HG03520 (cell line): ENCODE measurements at regions not wholly inside any gene's neighbourhood (a gene's known extent, or its start where the extent isn't known, plus 50 kb on each side); places are given as distances from the start of the nearest gene placed in this dataset.
"Not testable (repeated sequence)": the region's sequence is repeated elsewhere in the genome, so short reads cannot be mapped to it uniquely, and the experiment has no call there.

ENCODE experiments used
- ATAC-seq: cut with Tn5 transposase; IDR thresholded peaks from one replicate; pipeline ENCODE4 v1.9.1; 2021; ENCODE audit warnings: mild to moderate bottlenecking, moderate library complexity; ENCODE audit not compliant: unreplicated experiment

- no peak for ATAC-seq
Measured at GRCh38 chr14:77985211-77985615, 185.0 kb upstream of the NRXN3 start.

- ATAC-seq, result no peak
Measured at GRCh38 chr14:77986773-77987172, 183.4 kb upstream of the NRXN3 start.

- ATAC-seq, result no peak
Measured at GRCh38 chr14:77988096-77988870, 181.9 kb upstream of the NRXN3 start.

- no peak for ATAC-seq
Measured at GRCh38 chr14:77988970-77989369, 181.2 kb upstream of the NRXN3 start.

GRCh38 chr14:77989441-77989991 is 180.7 kb upstream of the NRXN3 start:
- ATAC-seq, result no peak

GRCh38 chr14:77990337-77990736 is 179.8 kb upstream of the NRXN3 start:
- no peak for ATAC-seq

GRCh38 chr14:77991128-77991772 is 178.9 kb upstream of the NRXN3 start:
- ATAC-seq, result no peak

- ATAC-seq, result peak; percentile 89
Measured at GRCh38 chr14:78005325-78005724, 164.8 kb upstream of the NRXN3 start.

- no peak for ATAC-seq
Measured at GRCh38 chr14:78007160-78007559, 163.0 kb upstream of the NRXN3 start.

GRCh38 chr14:78010688-78011087 is 159.5 kb upstream of the NRXN3 start:
- ATAC-seq, result no peak

GRCh38 chr14:78013911-78014310 is 156.3 kb upstream of the NRXN3 start:
- ATAC-seq, result not testable (repeated sequence)

- no peak for ATAC-seq
Measured at GRCh38 chr14:78016532-78016931, 153.6 kb upstream of the NRXN3 start.

- ATAC-seq, result no peak
Measured at GRCh38 chr14:78018283-78018682, 151.9 kb upstream of the NRXN3 start.

GRCh38 chr14:78022059-78022458 is 148.1 kb upstream of the NRXN3 start:
- ATAC-seq, result peak; percentile 84

GRCh38 chr14:78023112-78023511 is 147.1 kb upstream of the NRXN3 start:
- no peak for ATAC-seq

- ATAC-seq, result no peak
Measured at GRCh38 chr14:78028471-78028870, 141.7 kb upstream of the NRXN3 start.

GRCh38 chr14:78029601-78030372 is 140.4 kb upstream of the NRXN3 start:
- ATAC-seq, result no peak

GRCh38 chr14:78043349-78043748 is 126.8 kb upstream of the NRXN3 start:
- ATAC-seq, result no peak

GRCh38 chr14:78048120-78048519 is 122.1 kb upstream of the NRXN3 start:
- no peak for ATAC-seq

- ATAC-seq, result not testable (repeated sequence)
Measured at GRCh38 chr14:78056890-78057289, 113.3 kb upstream of the NRXN3 start.

- no peak for ATAC-seq
Measured at GRCh38 chr14:78070344-78070743, 99.8 kb upstream of the NRXN3 start.
